D721Med (cell line): ENCODE measurements at regions not wholly inside any gene's neighbourhood (a gene's known extent, or its start where the extent isn't known, plus 50 kb on each side); places are given as distances from the start of the nearest gene placed in this dataset.
"Not testable (repeated sequence)": the region's sequence is repeated elsewhere in the genome, so short reads cannot be mapped to it uniquely, and the experiment has no call there.

Experiments
- DNase-seq: peaks from one replicate; pipeline ENCODE4 v3.0.0; 2011; ENCODE audit warnings: low spot score; ENCODE audit not compliant: insufficient read length
- FAIRE-seq: peaks from 2 replicates; lab custom pipeline; 2011; peaks lifted over from hg19 to GRCh38; lab: Jason Lieb, UNC
- CTCF ChIP-seq: IDR thresholded peaks from 2 replicates; pipeline ENCODE4 v1.5.1; 2012; ENCODE audit warnings: mild to moderate bottlenecking, control low read depth; ENCODE audit not compliant: insufficient read depth; ENCODE audit errors: missing control alignments

GRCh38 chr2:167582619-167583018 is 664.8 kb downstream of the STK39 start:
- no peak for DNase-seq

GRCh38 chr2:167581961-167582574 is 665.3 kb downstream of the STK39 start:
- DNase-seq (no peak), FAIRE-seq (peak; percentile 68)
- TF ChIP-seq CTCF = no peak

More at GRCh38 chr2:167582619-167583018, 664.8 kb downstream of the STK39 start:
- TF ChIP-seq CTCF = no peak
- no peak for FAIRE-seq

GRCh38 chr2:167579826-167580225 is 667.6 kb downstream of the STK39 start:
- TF ChIP-seq CTCF = no peak
- FAIRE-seq (peak; percentile 41), DNase-seq (no peak)

- peak; percentile 95 for FAIRE-seq
- DNase-seq = no peak
- TF ChIP-seq CTCF = no peak
These were observed 672.1 kb downstream of the STK39 start for GRCh38 chr2:167575276-167575675.

- no peak for DNase-seq
- FAIRE-seq = no peak
- TF ChIP-seq CTCF = no peak
These were observed 674.3 kb downstream of the STK39 start for GRCh38 chr2:167572883-167573619.

GRCh38 chr2:167570370-167570769 is 677.0 kb downstream of the STK39 start:
- peak; percentile 11 for FAIRE-seq
- no peak for TF ChIP-seq CTCF

GRCh38 chr2:167563885-167564619 is 675.8 kb downstream of the XIRP2 start:
- FAIRE-seq, DNase-seq: not testable (repeated sequence)

More at GRCh38 chr2:167570370-167570769, 677.0 kb downstream of the STK39 start:
- DNase-seq = no peak

GRCh38 chr2:167558272-167558991 is 670.2 kb downstream of the XIRP2 start:
- DNase-seq = not testable (repeated sequence)

More at GRCh38 chr2:167558272-167558991, 670.2 kb downstream of the XIRP2 start:
- not testable (repeated sequence) for FAIRE-seq
